Breast epithelium (tissue), 4 donors: ENCODE measurements at regions not wholly inside any gene's neighbourhood (a gene's known extent, or its start where the extent isn't known, plus 50 kb on each side); places are given as distances from the start of the nearest gene placed in this dataset.

ENCODE experiments used
- DNase-seq, 2 donors: peaks; one replicate each; pipeline ENCODE4 v3.0.0-alpha.2; 2019; ENCODE audit warnings: low spot score in 2 of 2
- H3K27ac ChIP-seq, 2 donors: fragments of 200-600 bp; sonication (generic) in 1 of 2; one replicate each; pipeline ENCODE4 v1.5.1; 2016 to 2019; ENCODE audit warnings: mild to moderate bottlenecking in 1 of 2
- H3K27me3 ChIP-seq, 2 donors: fragments of 200-600 bp; sonication (generic) in 1 of 2; one replicate each; pipeline versions ENCODE4 v1.5.1 to v1.6.0; 2017 to 2019; ENCODE audit warnings: control low read depth in 1 of 2, mild to moderate bottlenecking in 1 of 2
- H3K36me3 ChIP-seq: fragments of 200-600 bp; one replicate; pipeline ENCODE4 v1.5.1; 2019
- H3K4me1 ChIP-seq, 2 donors: fragments of 200-600 bp; sonication (generic); one replicate each; pipeline ENCODE4 v1.5.1; 2016 to 2019; ENCODE audit warnings: control low read depth in 1 of 2
- H3K4me3 ChIP-seq, 3 donors: fragments of 200-600 bp; sonication (generic); 1 replicate in 2 of 3; 2 replicates in 1 of 3; pipeline ENCODE4 v1.5.1; 2016 to 2019; ENCODE audit warnings: mild to moderate bottlenecking in 3 of 3, moderate library complexity in 2 of 3
- H3K9me3 ChIP-seq, 2 donors: fragments of 200-600 bp; sonication (generic) in 1 of 2; one replicate each; pipeline ENCODE4 v1.5.1; 2016 to 2019; ENCODE audit warnings: control low read depth in 1 of 2
- CTCF ChIP-seq, 3 donors: fragments of 450-650 bp; IDR thresholded peaks; one replicate each; pipeline ENCODE4 v1.5.1; 2016 to 2017; ENCODE audit warnings: antibody characterized with exemption in 3 of 3, mild to moderate bottlenecking in 3 of 3, moderate library complexity in 3 of 3
- POLR2A ChIP-seq: fragments of 450-650 bp; IDR thresholded peaks from one replicate; pipeline ENCODE4 v1.6.1; 2016; ENCODE audit warnings: antibody characterized with exemption, mild to moderate bottlenecking, moderate library complexity
- POLR2AphosphoS5 ChIP-seq, 3 donors: sonication (generic); formaldehyde crosslinking; IDR thresholded peaks; one replicate each; pipeline ENCODE4 v1.6.1; 2017; ENCODE audit warnings: antibody characterized with exemption in 3 of 3
- intact Hi-C: fragments of 100-400 bp; cut with DNase I; formaldehyde crosslinking; loops from one replicate; pipeline ENCODE4 v1.15.1; 2023; ENCODE audit warnings: low total_unique reads

DNA sequence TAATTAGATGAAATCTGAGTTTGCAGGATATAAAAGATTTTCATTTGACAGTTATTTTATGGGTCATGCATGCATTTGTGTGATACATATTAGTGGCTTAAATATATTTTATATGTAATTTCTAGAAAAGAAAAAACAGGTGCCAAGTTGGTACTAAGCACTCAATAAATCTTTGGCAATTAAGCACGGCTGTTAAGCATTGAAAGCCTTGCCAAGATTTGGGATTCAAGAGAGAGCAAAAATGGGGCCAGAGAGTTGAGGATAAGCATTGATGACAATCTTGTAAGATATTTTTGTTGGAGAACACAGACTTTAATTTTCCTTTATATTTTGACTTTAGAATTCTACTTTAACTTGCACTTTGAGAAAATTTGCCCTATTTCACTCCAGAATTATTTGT is 249.8 kb upstream of the MAD2L1 start:
- DNase-seq: no peak
- no peak overlapping the region for H3K27ac ChIP-seq
- no peak for TF ChIP-seq POLR2AphosphoS5 (IDR thresholded peaks at IDR 0.05)
- no peak for TF ChIP-seq CTCF (IDR thresholded peaks at IDR 0.05)
- no peak for TF ChIP-seq POLR2A
- H3K9me3 ChIP-seq: no peaks in the 10 kb centered on the region
- H3K4me3 ChIP-seq: no peak overlapping the region
- no peaks in the 10 kb centered on the region for H3K4me1 ChIP-seq
- H3K36me3 ChIP-seq: no peaks in the 10 kb centered on the region
- intact Hi-C loops: no loop called here
- H3K27me3 ChIP-seq: no peaks in the 10 kb centered on the region

DNA sequence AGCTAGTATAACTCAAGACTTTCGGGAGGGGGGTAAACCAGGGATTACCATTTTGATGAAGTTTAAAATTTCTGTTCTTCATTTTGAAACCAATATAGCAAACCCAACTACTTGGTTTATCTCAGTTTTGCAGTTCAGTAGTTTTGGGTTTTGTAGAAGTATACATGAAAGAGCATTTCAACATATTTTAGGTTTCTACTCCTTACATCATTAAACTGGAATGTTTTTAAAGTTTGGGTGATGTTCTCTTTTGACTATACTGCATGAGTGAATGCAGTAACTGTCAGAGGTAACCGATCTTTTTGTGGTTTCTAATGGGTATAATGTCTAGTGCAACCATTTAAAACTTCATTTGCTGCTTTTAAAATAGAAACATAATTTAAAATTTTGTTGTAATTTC is 248.3 kb upstream of the MAD2L1 start:
- no peaks in the 10 kb centered on the region for H3K9me3 ChIP-seq
- H3K4me1 ChIP-seq: no peaks in the 10 kb centered on the region
- no peak overlapping the region for H3K4me3 ChIP-seq
- TF ChIP-seq POLR2A: no peak
- TF ChIP-seq POLR2AphosphoS5 (IDR thresholded peaks at IDR 0.05): no peak
- no peak for TF ChIP-seq CTCF (IDR thresholded peaks at IDR 0.05)
- H3K36me3 ChIP-seq: no peaks in the 10 kb centered on the region
- no peak for DNase-seq
- H3K27ac ChIP-seq: no peak overlapping the region
- no peaks in the 10 kb centered on the region for H3K27me3 ChIP-seq
- intact Hi-C loops: no loop called here

DNA sequence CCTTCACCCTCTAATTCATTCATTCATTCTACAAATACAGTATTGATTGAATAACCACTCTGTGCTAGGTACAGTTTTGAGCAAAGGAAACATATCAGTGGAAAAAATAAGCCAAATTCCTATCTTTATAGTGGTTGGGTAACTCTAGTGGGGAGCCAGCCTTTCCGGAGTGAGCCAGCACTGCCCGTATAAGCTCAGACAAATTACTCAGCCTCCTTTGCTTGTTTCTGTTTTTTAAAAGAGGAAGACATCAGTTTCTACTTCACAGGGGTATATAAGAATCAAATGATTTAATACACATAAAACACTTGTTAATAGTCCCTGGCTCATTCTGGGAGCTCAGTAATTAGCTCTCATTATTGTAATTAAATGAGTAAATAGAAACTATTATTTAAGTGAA is 238.2 kb upstream of the MAD2L1 start:
- H3K9me3 ChIP-seq: no peaks in the 10 kb centered on the region
- no peak overlapping the region for H3K27ac ChIP-seq
- H3K27me3 ChIP-seq: no peaks in the 10 kb centered on the region
- H3K4me1 ChIP-seq: no peaks in the 10 kb centered on the region
- no peaks in the 10 kb centered on the region for H3K36me3 ChIP-seq
- no peak overlapping the region for H3K4me3 ChIP-seq
- no peak for DNase-seq
- intact Hi-C loops: no loop called here
- TF ChIP-seq POLR2AphosphoS5 (IDR thresholded peaks at IDR 0.05) (no peak), CTCF (IDR thresholded peaks at IDR 0.05) (no peak), POLR2A (no peak)

DNA sequence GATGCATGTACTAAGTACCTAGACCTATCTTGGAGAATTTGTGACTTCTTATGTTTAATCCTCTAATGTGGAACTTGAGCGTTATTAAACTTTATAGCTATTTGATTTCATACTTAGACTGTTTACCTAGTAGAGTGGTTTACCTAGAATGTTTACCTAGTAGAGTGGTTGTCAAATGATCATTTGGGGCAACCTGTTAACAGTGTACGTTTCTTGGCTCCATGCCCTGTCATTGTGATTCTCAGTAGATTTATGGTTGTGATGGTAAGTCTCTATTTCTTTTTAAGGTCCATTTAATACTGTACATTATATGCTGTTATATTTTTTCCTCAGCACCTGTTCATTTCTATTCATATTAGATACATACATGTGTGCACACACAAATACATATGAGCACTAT is 233.0 kb upstream of the MAD2L1 start:
- intact Hi-C loops: no loop called here
- no peaks in the 10 kb centered on the region for H3K36me3 ChIP-seq
- H3K27me3 ChIP-seq: no peaks in the 10 kb centered on the region
- no peak overlapping the region for H3K27ac ChIP-seq
- H3K9me3 ChIP-seq: no peaks in the 10 kb centered on the region
- no peak for TF ChIP-seq CTCF (IDR thresholded peaks at IDR 0.05)
- no peak overlapping the region for H3K4me3 ChIP-seq
- no peaks in the 10 kb centered on the region for H3K4me1 ChIP-seq
- no peak for DNase-seq

GRCh38 chr4:120293341-120293740 is 226.7 kb upstream of the MAD2L1 start:
- H3K4me1 ChIP-seq: no peaks in the 10 kb centered on the region
- intact Hi-C loops: loop anchor here (5.0 kb wide), 1 partner anchor 504 kb away; no protein-coding TSS in a partner anchor
- no peak for DNase-seq
- TF ChIP-seq POLR2A: no peak
- TF ChIP-seq CTCF (IDR thresholded peaks at IDR 0.05): no peak
- no peak for TF ChIP-seq POLR2AphosphoS5 (IDR thresholded peaks at IDR 0.05)
- no peak overlapping the region for H3K27ac ChIP-seq
- H3K4me3 ChIP-seq: no peak overlapping the region
- H3K9me3 ChIP-seq: no peaks in the 10 kb centered on the region
- no peaks in the 10 kb centered on the region for H3K36me3 ChIP-seq
- H3K27me3 ChIP-seq: no peaks in the 10 kb centered on the region
